Kidney (tissue), 13 donors: ENCODE measurements at regions not wholly inside any gene's neighbourhood (a gene's known extent, or its start where the extent isn't known, plus 50 kb on each side); places are given as distances from the start of the nearest gene placed in this dataset.
"Not testable (repeated sequence)": the region's sequence is repeated elsewhere in the genome, so short reads cannot be mapped to it uniquely, and the experiment has no call there.

Experiments used
- DNase-seq, 5 donors: peaks; one replicate each; pipeline ENCODE4 v3.0.0-alpha.2; 2013 to 2020
- FAIRE-seq: peaks from 2 replicates; lab custom pipeline; 2012; peaks lifted over from hg19 to GRCh38; lab: Jason Lieb, UNC
- H3K27ac ChIP-seq, 2 donors: one replicate each; pipeline ENCODE4 v1.7.0; 2013; ENCODE audit warnings: low read depth in 2 of 2, low read length in 2 of 2, inconsistent platforms in 1 of 2
- H3K27me3 ChIP-seq: one replicate; pipeline ENCODE4 v1.7.1; 2013; ENCODE audit warnings: low read length, inconsistent platforms; ENCODE audit not compliant: control insufficient read depth, insufficient read depth
- H3K36me3 ChIP-seq, 3 donors: one replicate each; pipeline versions ENCODE4 v1.7.0 to v1.7.1; 2013; ENCODE audit warnings: low read length in 3 of 3, control low read depth in 1 of 3, inconsistent platforms in 1 of 3; ENCODE audit not compliant: insufficient read depth in 3 of 3, control insufficient read depth in 2 of 3
- H3K4me1 ChIP-seq, 3 donors: one replicate each; pipeline versions ENCODE4 v1.7.0 to v1.7.1; 2013; ENCODE audit warnings: low read length in 3 of 3, inconsistent platforms in 1 of 3, low read depth in 1 of 3; ENCODE audit not compliant: control insufficient read depth in 2 of 3, insufficient read depth in 2 of 3
- H3K4me3 ChIP-seq, 3 donors: one replicate each; pipeline versions ENCODE4 v1.7.0 to v1.8.1; 2013; ENCODE audit warnings: low read length in 3 of 3, control low read depth in 1 of 3, inconsistent platforms in 1 of 3
- H3K9ac ChIP-seq, 3 donors: one replicate each; pipeline versions ENCODE4 v1.7.0 to v1.7.1; 2013; ENCODE audit warnings: low read length in 3 of 3, control low read depth in 1 of 3, inconsistent platforms in 1 of 3
- H3K9me3 ChIP-seq, 3 donors: one replicate each; pipeline versions ENCODE4 v1.7.0 to v1.7.1; 2013; ENCODE audit warnings: low read length in 3 of 3, control low read depth in 1 of 3, inconsistent platforms in 1 of 3; ENCODE audit not compliant: control insufficient read depth in 2 of 3, insufficient read depth in 1 of 3
- CTCF ChIP-seq: IDR thresholded peaks from 3 replicates; pipeline ENCODE4 v1.5.1; 2012; ENCODE audit warnings: mild to moderate bottlenecking, moderate library complexity, borderline replicate concordance; ENCODE audit not compliant: insufficient read depth; ENCODE audit errors: extremely low read depth
- intact Hi-C: fragments of 100-400 bp; cut with DNase I; formaldehyde crosslinking; loops from one replicate; pipeline ENCODE4 v1.11.1; 2022
- donor health status: control.
- donor health status: control.
- donor health status: control.
- donor health status: control.
- donor health status: control.
- donor health status: DM: yes; HTN: yes; CAD: no.
- donor health status: Normal renal cell carcinoma (clear cell type).

- DNase-seq (no peak), FAIRE-seq (no peak)
- no peak for TF ChIP-seq CTCF
- peaks cover 2% of the 10 kb centered on the region for H3K27me3 ChIP-seq
- peaks cover 0 to 4% (median 0%) of the 10 kb centered on the region in 3 donors for H3K9me3 ChIP-seq
- intact Hi-C loops: no loop called here
- no peak overlapping the region for H3K9ac ChIP-seq
- no peaks in the 10 kb centered on the region for H3K4me1 ChIP-seq
- H3K4me3 ChIP-seq: no peak overlapping the region
- no peak overlapping the region for H3K27ac ChIP-seq
- no peaks in the 10 kb centered on the region for H3K36me3 ChIP-seq
These were observed 85.7 kb downstream of the CRLF2 start for GRCh38 chrX:1126738-1127137.

- peaks cover 0 to 2% (median 0%) of the 10 kb centered on the region in 3 donors for H3K9me3 ChIP-seq
- no peak for TF ChIP-seq CTCF
- H3K27ac ChIP-seq: no peak overlapping the region
- peaks cover 2% of the 10 kb centered on the region for H3K27me3 ChIP-seq
- intact Hi-C loops: no loop called here
- H3K4me3 ChIP-seq: no peak overlapping the region
- DNase-seq (no peak), FAIRE-seq (no peak)
- H3K36me3 ChIP-seq: no peaks in the 10 kb centered on the region
- no peaks in the 10 kb centered on the region for H3K4me1 ChIP-seq
- no peak overlapping the region for H3K9ac ChIP-seq
These were observed 87.9 kb downstream of the CRLF2 start for GRCh38 chrX:1124531-1124930.

GRCh38 chrX:1122851-1123250, 89.6 kb downstream of the CRLF2 start:
- H3K36me3 ChIP-seq, H3K9me3 ChIP-seq, H3K27me3 ChIP-seq, H3K9ac ChIP-seq, H3K4me3 ChIP-seq, intact Hi-C loops, H3K27ac ChIP-seq, FAIRE-seq, DNase-seq, H3K4me1 ChIP-seq: not testable (repeated sequence)

- Histone ChIP-seq H3K4me1 (no peaks in the 10 kb centered on the region), H3K4me3 (no peak overlapping the region), H3K36me3 (no peaks in the 10 kb centered on the region), H3K9me3 (no peaks in the 10 kb centered on the region), H3K27me3 (no peaks in the 10 kb centered on the region), H3K27ac (no peak overlapping the region), H3K9ac (no peak overlapping the region)
- DNase-seq: no peak
- no peak for TF ChIP-seq CTCF
- intact Hi-C loops: no loop called here
- FAIRE-seq: no peak
These were observed 93.2 kb downstream of the CRLF2 start for GRCh38 chrX:1119275-1119674.
